ENCODE measurements at regions not wholly inside any gene's neighbourhood (a gene's known extent, or its start where the extent isn't known, plus 50 kb on each side); places are given as distances from the start of the nearest gene placed in this dataset.
A peak's percentile ranks its signal among the peaks of the same experiment; 100 is the strongest.

GRCh38 chr12:23099104-23099503 is 474.1 kb downstream of the ETNK1 start:
- no peak overlapping the region for H3K27ac ChIP-seq (ENCODE audit: insufficient read length, low read depth, low read length)
- no peak overlapping the region for H3T11ph ChIP-seq (ENCODE audit: low read length)
- Mint-ChIP-seq H3K27ac (0 out of 7 replicates have a peak overlapping the region, but pooled peaks of 1 of the 3 experiments have one; percentile 46), H3K4me3 (no peak overlapping the region), H3K9me3 (no peaks in the 10 kb centered on the region), H3K36me3 (ENCODE audit: insufficient read depth in 1 of 3, low read depth in 3 of 3) (no peaks in the 10 kb centered on the region), H3K4me1 (peaks cover 32 to 34% of the 10 kb centered on the region in 2 experiments), H3K27me3 (ENCODE audit: low read depth) (no peaks in the 10 kb centered on the region)
- H3K9me3 ChIP-seq (ENCODE audit: control insufficient read depth, low read depth, low read length): no peaks in the 10 kb centered on the region
- H3K79me1 ChIP-seq (ENCODE audit: insufficient read depth, low read depth, low read length, poor library complexity, severe bottlenecking): no peaks in the 10 kb centered on the region
- no peak overlapping the region for H3K9ac ChIP-seq (ENCODE audit: extremely low read depth, insufficient read length, low read length)
- H3K14ac ChIP-seq (ENCODE audit: insufficient read depth, low read length): no peak overlapping the region
- no peak overlapping the region for H4K91ac ChIP-seq (ENCODE audit: insufficient read length, low read depth, low read length)
- H4K20me1 ChIP-seq (ENCODE audit: control insufficient read depth, insufficient read depth, insufficient read length): no peaks in the 10 kb centered on the region
- no peak overlapping the region for H2BK15ac ChIP-seq (ENCODE audit: low read depth, low read length)
- H2BK120ac ChIP-seq (ENCODE audit: low read depth, low read length, poor library complexity, severe bottlenecking): no peak overlapping the region
- H3K4me2 ChIP-seq (ENCODE audit: insufficient read depth, insufficient read length, low read length): no peak overlapping the region
- no peak overlapping the region for H3K18ac ChIP-seq (ENCODE audit: insufficient read length, low read depth, low read length)
- H3K27me3 ChIP-seq (ENCODE audit: insufficient read depth, low read length): no peaks in the 10 kb centered on the region
- H2BK20ac ChIP-seq (ENCODE audit: low read depth, low read length, poor library complexity, severe bottlenecking): no peak overlapping the region
- H4K8ac ChIP-seq (replicated peaks; ENCODE audit: insufficient read length, low read depth, low read length): no peak overlapping the region
- H3K4me1 ChIP-seq (ENCODE audit: insufficient read depth, low read length): peaks cover 13% of the 10 kb centered on the region; the same call in 1 of the 2 replicates
- no peak overlapping the region for H3K23ac ChIP-seq (ENCODE audit: insufficient read length, low read depth, low read length)
- no peak overlapping the region for H3K56ac ChIP-seq (ENCODE audit: insufficient read length, low read depth, low read length)
- no peak overlapping the region for H2BK5ac ChIP-seq (ENCODE audit: insufficient read length, low read length)
- no peak overlapping the region for H2BK12ac ChIP-seq (ENCODE audit: insufficient read length, low read depth, low read length)
- no peak overlapping the region for H3K4ac ChIP-seq (ENCODE audit: low read depth, low read length)
- H2AFZ ChIP-seq (ENCODE audit: low read length): no peak overlapping the region
- no peak overlapping the region for H4K5ac ChIP-seq (ENCODE audit: insufficient read length, low read depth, low read length)
- no peaks in the 10 kb centered on the region for H3K79me2 ChIP-seq (ENCODE audit: insufficient read depth, low read length)
- no peaks in the 10 kb centered on the region for H3K23me2 ChIP-seq (ENCODE audit: insufficient read length, low read depth, low read length, poor library complexity, severe bottlenecking)
- peak; percentile 37 for DNase-seq
- TF ChIP-seq CTCF (conservative IDR thresholded peaks at IDR 0.05): no peak
- H2AK5ac ChIP-seq (ENCODE audit: insufficient read length, low read length): no peak overlapping the region
- WGBS (ENCODE audit: extremely low coverage, insufficient read length, low lambda C conversion rate): no CpG with 5 or more reads among the region's 5 CpGs
